ENCODE measurements at regions not wholly inside any gene's neighbourhood (a gene's known extent, or its start where the extent isn't known, plus 50 kb on each side); places are given as distances from the start of the nearest gene placed in this dataset.

DNA sequence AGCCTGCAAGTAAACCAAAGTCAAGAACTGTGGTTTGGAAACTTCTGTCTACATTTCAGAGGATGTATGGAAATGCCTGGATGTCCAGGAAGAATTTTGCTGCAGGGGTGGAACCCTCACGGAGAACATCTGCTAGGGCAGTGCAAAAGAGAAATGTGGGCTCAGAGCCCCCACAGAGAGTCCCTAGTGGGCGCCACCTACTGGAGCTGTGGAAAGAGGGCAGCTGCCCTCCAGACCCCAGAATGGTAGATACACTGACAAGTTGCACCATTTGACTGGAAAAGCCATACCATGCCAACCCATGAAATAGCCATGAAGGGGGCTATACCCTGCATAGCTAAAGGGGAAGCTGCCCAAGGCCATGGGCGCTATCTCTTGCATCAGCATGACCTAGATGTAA is 1672.4 kb downstream of the KCNT2 start:
- no peak overlapping the region for H3K27ac ChIP-seq
- TF ChIP-seq ZFX (IDR thresholded peaks at IDR 0.05; ENCODE audit: borderline replicate concordance) = no peak
- TF ChIP-seq CTCF (IDR thresholded peaks at IDR 0.05) = peak; percentile 42

DNA sequence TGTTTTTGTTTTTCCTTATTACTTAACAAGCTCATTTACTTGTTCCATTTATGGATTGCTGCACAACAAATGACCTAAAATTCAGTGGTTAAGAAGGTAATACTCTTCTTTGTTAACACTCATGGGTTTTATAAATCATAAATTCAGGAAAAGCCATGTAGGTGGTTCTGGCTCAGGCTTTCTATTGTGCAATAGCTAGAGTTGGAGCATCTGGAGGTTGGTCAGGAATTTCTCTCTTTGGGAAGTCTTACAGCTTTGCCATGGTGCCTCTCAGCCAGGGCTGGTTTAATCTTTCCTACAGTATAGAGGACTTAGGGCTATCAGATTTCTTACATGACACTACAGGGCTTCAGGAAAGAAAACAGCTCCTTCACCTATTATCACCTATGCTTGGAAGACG is 1677.1 kb downstream of the KCNT2 start:
- no peak overlapping the region for H3K27ac ChIP-seq
- TF ChIP-seq CTCF (IDR thresholded peaks at IDR 0.05) (no peak), ZFX (IDR thresholded peaks at IDR 0.05; ENCODE audit: borderline replicate concordance) (no peak)

GRCh38 chr1:194930132-194930531 is 1678.1 kb downstream of the KCNT2 start:
- no peak for TF ChIP-seq CTCF (IDR thresholded peaks at IDR 0.05)
- no peak for TF ChIP-seq ZFX (IDR thresholded peaks at IDR 0.05; ENCODE audit: borderline replicate concordance)

DNA sequence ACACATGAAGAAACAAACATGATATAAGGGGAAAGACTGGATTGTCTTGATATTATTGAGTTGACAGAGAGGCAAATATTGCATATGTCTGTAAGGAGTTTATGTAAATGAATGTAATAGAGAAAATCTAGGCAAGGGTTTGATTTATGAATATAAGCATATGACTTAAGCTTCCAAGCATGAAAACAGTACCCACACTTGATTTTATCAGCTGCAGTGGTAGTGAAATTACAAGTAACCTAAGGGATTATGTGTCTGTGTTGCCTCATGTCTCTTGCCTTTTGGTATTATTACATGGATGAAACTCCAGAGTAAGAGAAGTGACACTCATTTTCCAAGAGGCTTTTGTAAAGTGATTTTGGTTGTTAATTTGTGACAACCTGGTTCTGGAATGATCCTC is 1678.9 kb downstream of the KCNT2 start:
- TF ChIP-seq CTCF (IDR thresholded peaks at IDR 0.05) (no peak), ZFX (IDR thresholded peaks at IDR 0.05; ENCODE audit: borderline replicate concordance) (no peak)
- H3K27ac ChIP-seq = no peak overlapping the region

More at GRCh38 chr1:194930132-194930531, 1678.1 kb downstream of the KCNT2 start:
- no peak overlapping the region for H3K27ac ChIP-seq

- TF ChIP-seq ZFX (IDR thresholded peaks at IDR 0.05; ENCODE audit: borderline replicate concordance) (no peak), CTCF (IDR thresholded peaks at IDR 0.05) (no peak)
These were observed 1689.1 kb downstream of the KCNT2 start for GRCh38 chr1:194919146-194919545.

GRCh38 chr1:194917769-194918168 is 1690.5 kb downstream of the KCNT2 start:
- no peak overlapping the region for H3K27ac ChIP-seq
- no peak for TF ChIP-seq ZFX (IDR thresholded peaks at IDR 0.05; ENCODE audit: borderline replicate concordance)
- no peak for TF ChIP-seq CTCF (IDR thresholded peaks at IDR 0.05)

More at GRCh38 chr1:194919146-194919545, 1689.1 kb downstream of the KCNT2 start:
- no peak overlapping the region for H3K27ac ChIP-seq

- no peak overlapping the region for H3K27ac ChIP-seq
- no peak for TF ChIP-seq CTCF (IDR thresholded peaks at IDR 0.05)
- no peak for TF ChIP-seq ZFX (IDR thresholded peaks at IDR 0.05; ENCODE audit: borderline replicate concordance)
These were observed 1699.6 kb downstream of the KCNT2 start for GRCh38 chr1:194908643-194909042.

Measured in 22Rv1 (cell line).